Tibial nerve (tissue), 3 donors: ENCODE measurements at regions not wholly inside any gene's neighbourhood (a gene's known extent, or its start where the extent isn't known, plus 50 kb on each side); places are given as distances from the start of the nearest gene placed in this dataset.

Experiments
- POLR2A ChIP-seq, 2 donors: fragments of 450-650 bp; IDR thresholded peaks; one replicate each; pipeline ENCODE4 v1.6.1; 2017; ENCODE audit warnings: antibody characterized with exemption in 2 of 2, mild to moderate bottlenecking in 2 of 2, moderate library complexity in 2 of 2
- TF ChIP-seq, protein P1 (sequence below), 5 experiments: fragments of 200-600 bp in 3 of 5; fragments of 450-650 bp in 2 of 5; sonication (generic) in 3 of 5; IDR thresholded peaks; one replicate each; pipeline ENCODE4 v1.5.1; 2016 to 2019; ENCODE audit warnings: antibody characterized with exemption in 5 of 5, mild to moderate bottlenecking in 3 of 5, moderate library complexity in 2 of 5

DNA sequence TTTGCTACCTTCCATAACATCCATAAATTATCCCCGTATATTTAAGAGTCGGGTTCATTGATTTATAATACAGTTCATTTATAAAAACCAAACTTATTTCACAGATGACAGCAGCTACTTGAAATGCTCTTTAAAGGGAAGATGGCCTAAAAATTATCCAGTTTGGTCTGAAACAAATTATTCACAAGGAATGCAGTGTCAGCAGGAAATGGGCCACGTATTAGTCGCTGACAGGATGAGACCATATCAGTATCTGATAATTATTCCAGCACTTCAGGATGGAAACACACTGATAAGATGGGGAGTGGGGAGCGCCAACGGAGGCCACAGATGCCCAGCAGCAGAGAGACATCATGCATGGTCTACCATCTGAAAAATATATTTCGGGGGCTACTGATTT is 60.5 kb upstream of the TMEM132D start:
- TF ChIP-seq, protein P1, sequence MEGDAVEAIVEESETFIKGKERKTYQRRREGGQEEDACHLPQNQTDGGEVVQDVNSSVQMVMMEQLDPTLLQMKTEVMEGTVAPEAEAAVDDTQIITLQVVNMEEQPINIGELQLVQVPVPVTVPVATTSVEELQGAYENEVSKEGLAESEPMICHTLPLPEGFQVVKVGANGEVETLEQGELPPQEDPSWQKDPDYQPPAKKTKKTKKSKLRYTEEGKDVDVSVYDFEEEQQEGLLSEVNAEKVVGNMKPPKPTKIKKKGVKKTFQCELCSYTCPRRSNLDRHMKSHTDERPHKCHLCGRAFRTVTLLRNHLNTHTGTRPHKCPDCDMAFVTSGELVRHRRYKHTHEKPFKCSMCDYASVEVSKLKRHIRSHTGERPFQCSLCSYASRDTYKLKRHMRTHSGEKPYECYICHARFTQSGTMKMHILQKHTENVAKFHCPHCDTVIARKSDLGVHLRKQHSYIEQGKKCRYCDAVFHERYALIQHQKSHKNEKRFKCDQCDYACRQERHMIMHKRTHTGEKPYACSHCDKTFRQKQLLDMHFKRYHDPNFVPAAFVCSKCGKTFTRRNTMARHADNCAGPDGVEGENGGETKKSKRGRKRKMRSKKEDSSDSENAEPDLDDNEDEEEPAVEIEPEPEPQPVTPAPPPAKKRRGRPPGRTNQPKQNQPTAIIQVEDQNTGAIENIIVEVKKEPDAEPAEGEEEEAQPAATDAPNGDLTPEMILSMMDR (IDR thresholded peaks at IDR 0.05) = no peak
- TF ChIP-seq POLR2A (IDR thresholded peaks at IDR 0.05) = no peak
